ENCODE measurements at regions not wholly inside any gene's neighbourhood (a gene's known extent, or its start where the extent isn't known, plus 50 kb on each side); places are given as distances from the start of the nearest gene placed in this dataset.
"Not testable (repeated sequence)": the region's sequence is repeated elsewhere in the genome, so short reads cannot be mapped to it uniquely, and the experiment has no call there.

- DNase-seq (ENCODE audit: low spot score) = no peak
Measured at GRCh38 chr6:23783901-23784300, 342.1 kb upstream of the NRSN1 start.

- DNase-seq (ENCODE audit: low spot score) = no peak
Measured at GRCh38 chr6:23784301-23784919, 341.6 kb upstream of the NRSN1 start.

DNA sequence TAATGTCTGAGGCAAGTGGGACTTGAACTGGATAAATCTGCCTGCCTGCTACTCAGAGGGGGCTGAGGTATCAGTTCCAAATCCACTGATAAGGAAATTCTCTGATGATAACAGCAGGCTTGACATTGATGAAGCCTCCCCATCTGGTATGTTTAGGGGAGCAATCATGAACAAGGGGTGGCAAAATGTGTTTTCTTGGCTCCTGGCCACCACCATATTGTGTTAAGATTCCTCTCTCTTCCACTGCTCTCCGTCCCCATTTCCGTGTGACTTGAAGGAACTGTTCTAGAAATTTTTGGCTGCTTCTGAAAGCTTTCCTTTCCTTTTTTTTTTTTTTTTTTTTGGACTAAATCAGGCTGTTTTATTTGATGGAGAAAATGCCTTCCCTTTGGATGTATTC, 335.3 kb upstream of the NRSN1 start:
- no peak for DNase-seq (ENCODE audit: low spot score)

- no peak for DNase-seq (ENCODE audit: low spot score)
Measured at GRCh38 chr6:23797041-23797440, 329.0 kb upstream of the NRSN1 start.

DNA sequence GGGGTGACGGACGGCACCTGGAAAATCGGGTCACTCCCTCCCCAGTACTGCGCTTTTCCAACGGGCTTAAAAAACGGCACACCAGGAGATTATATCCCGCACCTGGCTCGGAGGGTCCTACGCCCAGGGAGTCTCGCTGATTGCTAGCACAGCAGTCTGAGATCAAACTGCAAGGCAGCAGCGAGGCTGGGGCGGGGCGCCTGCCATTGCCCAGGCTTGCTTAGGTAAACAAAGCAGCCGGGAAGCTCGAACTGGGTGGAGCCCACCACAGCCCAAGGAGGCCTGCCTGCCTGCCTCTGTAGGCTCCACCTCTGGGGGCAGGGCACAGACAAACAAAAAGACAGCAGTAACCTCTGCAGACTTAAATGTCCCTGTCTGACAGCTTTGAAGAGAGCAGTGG, 321.7 kb upstream of the NRSN1 start:
- DNase-seq (ENCODE audit: low spot score) = not testable (repeated sequence)

DNA sequence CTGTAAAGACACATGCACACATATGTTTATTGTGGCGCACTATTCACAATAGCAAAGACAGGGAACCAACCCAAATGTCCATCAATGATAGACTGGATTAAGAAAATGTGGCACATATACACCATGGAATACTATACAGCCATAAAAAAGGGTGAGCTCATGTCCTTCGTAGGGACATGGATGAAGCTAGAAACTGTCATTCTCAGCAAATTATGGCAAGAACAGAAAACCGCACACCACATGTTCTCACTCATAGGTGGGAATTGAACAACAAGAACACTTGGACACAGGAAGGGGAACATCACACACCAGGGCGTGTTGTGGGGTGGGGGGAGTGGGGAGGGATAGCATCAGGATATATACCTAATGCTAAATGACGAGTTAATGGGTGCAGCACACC, 304.9 kb upstream of the NRSN1 start:
- not testable (repeated sequence) for DNase-seq (ENCODE audit: low spot score)

GRCh38 chr6:23823421-23823820, 302.6 kb upstream of the NRSN1 start:
- DNase-seq (ENCODE audit: low spot score) = no peak

DNA sequence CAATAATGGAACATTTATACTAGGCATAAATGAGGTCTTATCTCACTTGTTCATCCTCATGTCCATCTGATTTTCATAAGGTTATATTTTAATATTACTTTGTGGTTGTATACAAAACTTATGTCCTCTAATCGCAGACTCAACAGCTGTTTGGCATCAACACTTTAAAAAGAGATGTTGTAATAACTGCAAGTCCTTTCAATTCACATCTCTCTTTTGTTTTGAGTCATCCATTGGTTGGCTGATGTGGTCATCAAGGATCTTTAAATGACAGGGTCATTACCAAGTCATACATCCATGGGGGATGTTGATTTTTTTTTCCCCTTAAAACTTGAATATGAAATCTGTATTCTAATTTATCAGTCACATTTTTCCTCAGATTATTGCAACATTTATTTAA, 299.4 kb upstream of the NRSN1 start:
- DNase-seq (ENCODE audit: low spot score) = no peak

DNA sequence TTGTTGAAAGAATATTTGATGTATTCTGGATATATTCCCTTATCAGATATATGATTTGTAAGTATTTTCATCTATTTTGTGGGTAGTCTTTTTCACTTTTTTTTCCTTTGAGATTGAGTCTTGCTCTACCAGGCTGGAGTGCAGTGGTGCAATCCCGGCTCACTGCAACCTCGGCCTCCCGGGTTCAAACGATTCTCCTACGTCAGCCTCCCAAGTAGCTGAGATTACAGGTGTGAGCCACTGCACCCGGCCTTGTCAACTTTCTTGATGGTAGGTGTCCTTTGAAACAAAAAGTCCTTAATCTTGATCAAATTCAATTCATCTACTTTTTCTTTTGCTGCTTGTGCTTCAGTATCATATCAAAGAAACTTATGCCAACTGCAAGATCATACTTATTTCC, 297.2 kb upstream of the NRSN1 start:
- no peak for DNase-seq (ENCODE audit: low spot score)

DNA sequence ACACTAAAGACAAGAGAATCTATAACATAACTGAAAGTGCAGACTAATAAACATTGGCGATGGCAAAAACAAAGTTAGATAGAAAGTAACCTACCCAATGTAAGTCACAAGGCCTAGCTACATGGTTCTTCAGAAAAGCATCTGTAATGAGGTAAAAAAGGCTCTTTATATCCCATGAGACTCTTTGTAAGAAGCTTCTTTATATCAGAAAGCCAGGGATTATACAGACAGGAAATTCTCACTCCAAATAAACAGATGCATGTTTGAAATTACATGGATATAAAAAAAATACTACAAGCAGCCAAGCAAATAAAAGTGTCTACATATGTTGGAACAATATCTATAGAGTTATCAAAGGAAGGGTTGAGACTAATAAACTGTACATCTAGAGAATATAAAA, 284.9 kb upstream of the NRSN1 start:
- no peak for DNase-seq (ENCODE audit: low spot score)

DNA sequence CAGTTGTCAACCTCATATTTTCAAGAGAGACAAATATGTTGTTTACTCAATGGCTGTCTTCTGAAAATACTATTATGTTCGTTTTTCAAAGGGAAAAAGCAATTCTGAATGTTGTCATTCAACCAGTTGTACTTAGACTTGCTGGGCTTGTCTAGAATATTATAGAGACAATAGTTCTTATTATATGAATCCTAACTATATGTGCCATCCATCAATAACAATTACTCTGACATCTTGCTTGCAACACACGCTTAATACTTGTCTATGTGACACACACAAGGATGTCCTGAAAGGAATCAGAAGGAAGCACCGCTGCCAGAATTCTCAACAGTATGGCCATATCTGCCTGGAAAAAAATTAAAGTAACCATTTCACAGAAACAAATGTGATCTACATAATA, 283.3 kb upstream of the NRSN1 start:
- no peak for DNase-seq (ENCODE audit: low spot score)

DNA sequence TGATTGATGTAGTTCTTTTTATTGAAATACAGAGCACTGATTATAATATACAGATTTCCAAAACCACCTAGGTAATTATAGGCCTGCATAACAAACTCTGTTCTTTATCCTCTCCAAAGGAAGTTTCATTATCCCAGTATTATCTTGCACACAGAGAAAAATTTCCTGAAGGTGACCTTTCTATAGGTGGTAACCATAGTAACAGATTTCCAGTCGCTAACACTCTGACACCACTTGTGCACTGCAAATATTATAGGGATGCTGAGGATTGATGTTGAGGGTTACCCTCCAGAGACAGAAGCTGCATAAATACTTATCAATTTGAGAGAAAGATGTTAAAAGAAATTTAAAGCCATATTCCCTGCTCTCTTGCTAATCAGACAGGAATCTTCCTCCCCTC, 274.5 kb upstream of the NRSN1 start:
- DNase-seq (ENCODE audit: low spot score) = no peak

- DNase-seq (ENCODE audit: low spot score) = not testable (repeated sequence)
Measured at GRCh38 chr6:23853566-23854133, 272.4 kb upstream of the NRSN1 start.

- DNase-seq (ENCODE audit: low spot score) = not testable (repeated sequence)
Measured at GRCh38 chr6:23854154-23854553, 271.9 kb upstream of the NRSN1 start.

DNA sequence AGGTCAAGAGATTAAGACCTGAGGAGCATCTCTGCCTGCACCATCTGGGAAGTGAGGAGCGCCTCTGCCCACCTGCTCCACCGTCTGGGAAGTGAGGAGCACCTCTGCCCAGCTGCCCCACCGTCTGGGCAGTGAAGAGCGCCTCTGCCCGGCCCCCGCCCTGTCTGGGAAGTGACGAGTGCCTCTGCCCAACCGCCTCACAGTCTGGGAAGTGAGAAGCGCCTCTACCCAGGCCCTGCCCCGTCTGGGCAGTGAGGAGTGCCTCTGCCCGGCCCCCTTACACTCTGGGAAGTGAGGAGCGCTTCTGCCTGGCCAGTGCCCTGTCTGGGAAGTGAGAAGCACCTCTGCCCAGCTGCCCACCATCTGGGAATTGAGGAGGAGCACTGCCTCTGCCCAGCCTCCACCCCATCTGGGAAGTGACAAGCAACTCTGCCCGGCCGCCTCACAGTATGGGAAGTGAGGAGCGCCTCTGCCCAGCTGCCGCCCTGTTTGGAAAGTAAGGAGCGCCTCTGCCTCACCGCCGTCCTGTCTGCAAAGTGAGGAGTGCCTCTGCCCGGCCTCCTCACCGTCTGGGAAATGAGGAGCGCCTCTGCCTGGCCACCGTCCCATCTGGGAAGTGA, 270.4 kb upstream of the NRSN1 start:
- DNase-seq (ENCODE audit: low spot score) = no peak

- DNase-seq (ENCODE audit: low spot score) = no peak
Measured at GRCh38 chr6:23870496-23870895, 255.5 kb upstream of the NRSN1 start.

- DNase-seq (ENCODE audit: low spot score) = no peak
Measured at GRCh38 chr6:23873161-23873560, 252.9 kb upstream of the NRSN1 start.

DNA sequence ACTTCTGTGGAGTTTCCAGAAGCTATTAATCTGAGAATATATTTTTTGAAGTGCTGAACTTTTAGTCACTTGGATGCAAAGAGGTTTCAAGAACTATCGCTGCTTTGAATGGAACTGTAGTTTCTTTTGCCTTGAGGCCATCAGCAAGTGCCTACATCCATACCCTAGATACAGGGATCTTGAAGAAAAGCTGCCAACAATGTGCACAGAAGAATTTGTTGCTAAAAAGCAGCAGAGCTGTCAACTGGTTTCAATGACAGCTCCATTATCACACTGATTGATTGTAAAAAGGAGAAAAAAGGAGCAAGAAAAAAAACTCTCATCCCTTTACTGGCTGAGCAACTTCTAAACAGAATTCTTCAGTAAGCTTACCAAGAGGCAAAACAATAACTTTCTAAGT, 251.0 kb upstream of the NRSN1 start:
- DNase-seq (ENCODE audit: low spot score) = no peak

DNA sequence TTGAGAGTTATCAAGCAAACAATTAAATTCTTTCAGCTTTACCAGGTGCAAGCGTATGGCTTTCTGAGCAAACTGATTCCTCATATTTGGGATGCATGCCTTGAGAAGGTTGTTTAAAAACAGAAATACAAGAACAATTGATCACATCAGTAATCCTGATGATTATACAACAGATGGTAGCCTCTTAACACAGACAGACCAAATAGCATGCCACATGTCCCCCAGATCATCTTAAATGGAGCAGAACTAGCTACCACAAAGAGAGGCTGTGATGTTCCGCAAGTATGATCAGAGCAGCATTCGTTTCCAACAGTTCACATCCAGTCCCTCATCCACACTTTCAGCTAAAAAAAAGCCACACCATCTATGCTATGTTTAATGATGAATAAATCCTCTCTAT, 246.2 kb upstream of the NRSN1 start:
- no peak for DNase-seq (ENCODE audit: low spot score)

GRCh38 chr6:23890543-23891227, 235.3 kb upstream of the NRSN1 start:
- no peak for DNase-seq (ENCODE audit: low spot score)

DNA sequence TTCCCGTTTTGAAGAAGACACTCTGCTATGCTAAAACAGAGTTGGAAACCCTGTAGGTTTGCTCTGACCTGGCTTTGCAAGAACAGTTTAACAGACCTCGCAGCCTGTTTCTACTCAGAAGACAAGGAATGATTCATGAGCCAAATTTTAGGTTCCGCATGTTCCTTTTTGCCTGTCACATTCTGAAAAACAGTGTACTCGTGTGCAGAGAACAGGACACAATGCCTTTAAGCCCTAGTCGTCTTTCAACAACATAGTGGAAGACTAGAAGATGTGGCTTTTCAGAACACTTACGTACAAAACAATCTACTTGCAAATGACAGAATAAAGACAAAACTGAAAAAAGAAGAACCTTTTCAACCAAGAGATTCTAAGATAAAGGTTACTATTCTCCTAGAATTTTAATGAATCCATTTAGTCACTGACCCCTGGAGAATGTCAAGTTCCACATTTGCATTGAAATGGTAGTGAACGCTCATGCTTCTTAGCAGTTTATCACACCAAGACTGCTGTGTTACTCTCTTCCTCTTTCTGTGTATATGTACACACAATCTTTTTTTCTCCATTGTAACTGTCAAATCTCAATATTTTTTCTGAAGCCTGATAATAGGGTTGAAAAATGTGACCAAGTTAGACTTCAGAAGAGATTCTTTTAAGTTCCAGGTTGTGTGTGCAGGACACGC, 220.7 kb upstream of the NRSN1 start:
- no peak for DNase-seq (ENCODE audit: low spot score)

DNA sequence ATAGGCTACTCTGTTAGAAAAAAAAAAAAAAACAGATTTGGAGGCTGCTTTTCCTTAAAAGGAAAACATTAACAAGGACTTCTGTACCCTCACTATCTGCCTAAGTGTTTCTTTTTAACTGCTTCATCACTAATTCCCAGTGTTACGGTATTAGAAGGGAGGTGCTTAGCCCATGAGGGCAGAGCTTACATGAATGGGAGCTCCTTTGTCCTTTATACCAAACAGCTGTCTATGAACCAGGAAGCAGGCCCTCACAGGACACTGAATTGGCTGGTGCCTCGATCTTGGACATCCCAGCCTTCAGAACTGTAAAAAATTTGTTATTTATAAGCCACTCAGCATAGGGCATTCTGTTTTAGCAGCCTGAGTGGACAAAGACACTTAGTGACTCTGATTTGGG, 215.6 kb upstream of the NRSN1 start:
- DNase-seq (ENCODE audit: low spot score) = no peak

DNA sequence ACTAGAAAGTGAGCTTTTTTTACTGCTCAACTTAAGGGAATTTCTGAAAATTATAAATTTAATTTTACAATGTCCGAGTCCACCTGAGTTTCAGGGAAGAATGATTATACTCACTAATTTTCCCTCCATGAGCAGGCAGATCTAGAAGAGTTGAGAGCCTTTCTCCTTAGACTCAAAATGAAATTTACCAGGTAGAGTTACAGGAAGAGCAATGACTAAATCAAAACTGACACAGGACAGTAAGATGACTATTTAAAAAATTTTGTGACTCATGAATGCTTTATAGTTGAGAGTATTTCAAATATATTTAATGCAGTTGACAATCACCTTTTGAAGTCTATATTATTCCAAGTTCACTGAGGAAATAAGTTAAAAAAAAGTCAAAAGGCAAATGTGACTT, 198.1 kb upstream of the NRSN1 start:
- no peak for DNase-seq (ENCODE audit: low spot score)
